Kidney (tissue), 13 donors: ENCODE measurements at regions not wholly inside any gene's neighbourhood (a gene's known extent, or its start where the extent isn't known, plus 50 kb on each side); places are given as distances from the start of the nearest gene placed in this dataset.

Experiments
- DNase-seq, 5 donors: peaks; one replicate each; pipeline ENCODE4 v3.0.0-alpha.2; 2013 to 2020
- FAIRE-seq: peaks from 2 replicates; lab custom pipeline; 2012; peaks lifted over from hg19 to GRCh38; lab: Jason Lieb, UNC
- H3K27ac ChIP-seq, 2 donors: one replicate each; pipeline ENCODE4 v1.7.0; 2013; ENCODE audit warnings: low read depth in 2 of 2, low read length in 2 of 2, inconsistent platforms in 1 of 2
- H3K27me3 ChIP-seq: one replicate; pipeline ENCODE4 v1.7.1; 2013; ENCODE audit warnings: low read length, inconsistent platforms; ENCODE audit not compliant: control insufficient read depth, insufficient read depth
- H3K36me3 ChIP-seq, 3 donors: one replicate each; pipeline versions ENCODE4 v1.7.0 to v1.7.1; 2013; ENCODE audit warnings: low read length in 3 of 3, control low read depth in 1 of 3, inconsistent platforms in 1 of 3; ENCODE audit not compliant: insufficient read depth in 3 of 3, control insufficient read depth in 2 of 3
- H3K4me1 ChIP-seq, 3 donors: one replicate each; pipeline versions ENCODE4 v1.7.0 to v1.7.1; 2013; ENCODE audit warnings: low read length in 3 of 3, inconsistent platforms in 1 of 3, low read depth in 1 of 3; ENCODE audit not compliant: control insufficient read depth in 2 of 3, insufficient read depth in 2 of 3
- H3K4me3 ChIP-seq, 3 donors: one replicate each; pipeline versions ENCODE4 v1.7.0 to v1.8.1; 2013; ENCODE audit warnings: low read length in 3 of 3, control low read depth in 1 of 3, inconsistent platforms in 1 of 3
- H3K9ac ChIP-seq, 3 donors: one replicate each; pipeline versions ENCODE4 v1.7.0 to v1.7.1; 2013; ENCODE audit warnings: low read length in 3 of 3, control low read depth in 1 of 3, inconsistent platforms in 1 of 3
- H3K9me3 ChIP-seq, 3 donors: one replicate each; pipeline versions ENCODE4 v1.7.0 to v1.7.1; 2013; ENCODE audit warnings: low read length in 3 of 3, control low read depth in 1 of 3, inconsistent platforms in 1 of 3; ENCODE audit not compliant: control insufficient read depth in 2 of 3, insufficient read depth in 1 of 3
- intact Hi-C: fragments of 100-400 bp; cut with DNase I; formaldehyde crosslinking; loops from one replicate; pipeline ENCODE4 v1.11.1; 2022
- TF ChIP-seq, protein P1 (sequence below): IDR thresholded peaks from 3 replicates; pipeline ENCODE4 v1.5.1; 2012; ENCODE audit warnings: mild to moderate bottlenecking, moderate library complexity, borderline replicate concordance; ENCODE audit not compliant: insufficient read depth; ENCODE audit errors: extremely low read depth
- donor health status: control.
- donor health status: control.
- donor health status: control.
- donor health status: control.
- donor health status: control.
- donor health status: DM: yes; HTN: yes; CAD: no.
- donor health status: Normal renal cell carcinoma (clear cell type).

DNA sequence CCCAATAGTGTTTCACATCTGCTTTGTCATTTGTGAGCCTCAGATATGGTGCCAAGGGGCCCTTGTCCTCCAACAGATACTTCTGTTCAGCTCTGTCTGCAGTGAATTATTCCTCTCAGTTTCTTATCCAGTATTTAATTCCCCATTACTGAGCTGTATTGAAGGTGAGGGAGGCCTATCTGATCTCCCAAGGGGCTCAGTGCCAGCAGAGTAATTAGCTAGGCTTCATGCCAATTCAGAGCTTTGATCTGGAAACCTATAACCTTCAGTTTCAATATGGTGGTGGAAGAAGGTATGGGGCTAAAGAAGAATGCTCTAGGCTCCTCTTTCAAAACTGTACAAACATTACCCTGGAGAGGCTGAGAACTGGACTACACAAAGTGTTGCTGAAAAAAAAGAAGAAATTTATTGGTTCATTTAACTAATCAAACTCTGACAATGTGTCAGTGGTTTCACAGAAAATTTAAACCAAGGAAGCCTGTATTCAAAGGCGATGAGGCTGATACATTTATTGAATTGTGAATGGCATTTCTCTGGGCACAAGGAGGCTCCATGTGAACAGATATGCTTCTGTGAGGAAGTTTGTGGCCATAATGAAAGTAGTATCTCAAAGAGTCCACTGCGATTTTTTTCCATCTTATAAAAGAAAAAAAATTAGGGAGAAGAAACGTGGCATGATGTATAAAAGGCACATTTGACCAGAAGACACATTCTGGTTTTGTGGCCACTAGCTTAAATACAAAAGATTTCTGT is 397.8 kb downstream of the TLE4 start:
- DNase-seq (no peak), FAIRE-seq (no peak)
- TF ChIP-seq, protein P1, sequence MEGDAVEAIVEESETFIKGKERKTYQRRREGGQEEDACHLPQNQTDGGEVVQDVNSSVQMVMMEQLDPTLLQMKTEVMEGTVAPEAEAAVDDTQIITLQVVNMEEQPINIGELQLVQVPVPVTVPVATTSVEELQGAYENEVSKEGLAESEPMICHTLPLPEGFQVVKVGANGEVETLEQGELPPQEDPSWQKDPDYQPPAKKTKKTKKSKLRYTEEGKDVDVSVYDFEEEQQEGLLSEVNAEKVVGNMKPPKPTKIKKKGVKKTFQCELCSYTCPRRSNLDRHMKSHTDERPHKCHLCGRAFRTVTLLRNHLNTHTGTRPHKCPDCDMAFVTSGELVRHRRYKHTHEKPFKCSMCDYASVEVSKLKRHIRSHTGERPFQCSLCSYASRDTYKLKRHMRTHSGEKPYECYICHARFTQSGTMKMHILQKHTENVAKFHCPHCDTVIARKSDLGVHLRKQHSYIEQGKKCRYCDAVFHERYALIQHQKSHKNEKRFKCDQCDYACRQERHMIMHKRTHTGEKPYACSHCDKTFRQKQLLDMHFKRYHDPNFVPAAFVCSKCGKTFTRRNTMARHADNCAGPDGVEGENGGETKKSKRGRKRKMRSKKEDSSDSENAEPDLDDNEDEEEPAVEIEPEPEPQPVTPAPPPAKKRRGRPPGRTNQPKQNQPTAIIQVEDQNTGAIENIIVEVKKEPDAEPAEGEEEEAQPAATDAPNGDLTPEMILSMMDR: no peak
- intact Hi-C loops: no loop called here
- Histone ChIP-seq H3K4me3 (no peak overlapping the region), H3K27me3 (no peaks in the 10 kb centered on the region), H3K36me3 (no peaks in the 10 kb centered on the region), H3K9me3 (no peaks in the 10 kb centered on the region), H3K27ac (no peak overlapping the region), H3K4me1 (no peaks in the 10 kb centered on the region), H3K9ac (no peak overlapping the region)

DNA sequence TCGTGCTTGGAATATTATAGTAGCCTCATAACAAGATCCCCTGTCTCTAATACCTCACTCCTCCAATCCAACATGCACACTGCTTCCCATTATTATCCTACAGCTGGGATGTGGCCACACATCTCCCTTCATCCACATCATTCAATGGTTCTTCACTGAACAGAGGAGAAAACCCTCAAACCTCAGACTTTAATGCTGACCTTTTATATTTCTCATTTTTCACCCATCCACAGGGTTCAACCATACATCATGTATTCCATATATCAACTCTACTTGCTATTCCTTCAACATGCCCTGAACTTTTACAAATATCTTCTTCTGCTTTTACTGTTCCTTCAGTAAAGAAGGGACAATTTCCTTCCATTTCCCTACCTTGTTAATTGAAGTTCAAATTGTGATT is 396.8 kb downstream of the TLE4 start:
- Histone ChIP-seq H3K27ac (no peak overlapping the region), H3K27me3 (no peaks in the 10 kb centered on the region), H3K9me3 (no peaks in the 10 kb centered on the region), H3K4me1 (no peaks in the 10 kb centered on the region), H3K36me3 (no peaks in the 10 kb centered on the region), H3K4me3 (no peak overlapping the region), H3K9ac (no peak overlapping the region)
- DNase-seq (no peak), FAIRE-seq (no peak)
- TF ChIP-seq, protein P1: no peak
- intact Hi-C loops: no loop called here

DNA sequence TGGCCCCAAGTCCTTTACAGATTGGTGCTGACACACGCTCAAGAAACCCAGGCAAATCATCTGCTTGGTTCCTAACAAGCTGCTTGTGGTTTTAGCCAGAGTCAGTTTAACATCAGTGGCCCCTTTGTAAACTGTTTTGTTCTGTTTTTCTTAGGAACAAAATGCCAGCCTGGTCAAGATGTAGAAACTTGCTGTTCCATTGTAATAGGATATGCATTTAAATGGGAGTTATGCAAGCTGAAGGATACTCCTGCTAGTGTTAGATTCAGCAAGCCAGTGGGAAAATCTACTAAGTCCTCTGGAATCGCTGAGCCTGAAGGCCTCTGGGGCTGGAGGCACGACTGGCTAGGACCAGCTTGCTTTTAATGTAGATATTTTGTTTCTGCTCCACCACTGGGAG is 391.1 kb downstream of the TLE4 start:
- TF ChIP-seq, protein P1: no peak
- DNase-seq (peak in 2 of 5 donors; percentile 29 to 44), FAIRE-seq (no peak)
- H3K36me3 ChIP-seq: no peaks in the 10 kb centered on the region
- H3K9ac ChIP-seq: no peak overlapping the region
- H3K4me1 ChIP-seq: no peaks in the 10 kb centered on the region
- H3K4me3 ChIP-seq: no peak overlapping the region
- intact Hi-C loops: no loop called here
- H3K9me3 ChIP-seq: no peaks in the 10 kb centered on the region
- H3K27ac ChIP-seq: no peak overlapping the region
- H3K27me3 ChIP-seq: no peaks in the 10 kb centered on the region
